ENCODE measurements at regions not wholly inside any gene's neighbourhood (a gene's known extent, or its start where the extent isn't known, plus 50 kb on each side); places are given as distances from the start of the nearest gene placed in this dataset.
"Not testable (repeated sequence)": the region's sequence is repeated elsewhere in the genome, so short reads cannot be mapped to it uniquely, and the experiment has no call there.

DNA sequence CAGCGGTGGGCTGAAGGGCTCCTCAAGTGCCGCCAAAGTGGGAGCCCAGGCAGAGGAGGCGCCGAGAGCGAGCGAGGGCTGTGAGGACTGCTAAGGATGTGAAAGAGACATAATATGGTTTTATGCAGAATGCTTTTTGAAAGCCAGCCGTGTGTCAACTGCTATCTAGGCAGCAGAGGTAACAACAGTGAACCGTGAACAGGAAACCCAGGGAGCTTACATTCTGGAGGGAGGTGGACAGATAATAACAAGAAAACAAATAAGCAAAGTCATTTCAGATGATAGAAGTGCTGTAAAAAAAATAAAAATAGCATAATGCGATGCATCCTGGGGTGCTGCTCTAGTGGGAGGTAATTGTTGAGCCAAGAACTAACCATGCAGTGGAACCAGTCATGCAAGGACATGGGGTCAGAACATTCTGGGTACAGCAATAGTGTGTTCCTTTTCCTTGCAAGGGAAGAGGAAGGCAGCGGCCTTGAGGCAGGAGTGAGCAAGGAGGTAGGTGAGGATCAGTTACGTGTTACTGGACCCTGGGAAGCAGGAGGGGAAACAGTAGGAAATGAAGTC lies 134.4 kb upstream of the TMEM170B start:
- DNase-seq, result no peak

DNA sequence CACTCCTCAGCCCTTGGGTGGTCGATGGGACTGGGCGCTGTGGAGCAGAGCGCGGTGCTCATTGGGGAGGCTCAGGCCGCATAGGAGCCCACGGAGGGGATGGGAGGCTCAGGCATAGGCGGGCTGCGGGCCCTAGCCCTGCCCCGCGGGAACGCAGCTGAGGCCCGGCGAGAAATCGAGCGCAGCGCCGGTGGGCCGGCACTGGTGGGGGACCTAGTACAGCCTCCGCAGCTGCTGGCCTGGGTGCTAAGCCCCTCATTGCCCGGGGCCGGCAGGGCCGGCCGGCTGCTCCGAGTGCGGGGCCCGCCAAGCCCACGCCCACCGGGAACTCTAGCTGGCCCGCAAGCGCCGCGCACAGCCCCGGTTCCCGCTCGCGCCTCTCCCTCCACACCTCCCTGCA lies 135.0 kb upstream of the TMEM170B start:
- DNase-seq, result not testable (repeated sequence)

DNA sequence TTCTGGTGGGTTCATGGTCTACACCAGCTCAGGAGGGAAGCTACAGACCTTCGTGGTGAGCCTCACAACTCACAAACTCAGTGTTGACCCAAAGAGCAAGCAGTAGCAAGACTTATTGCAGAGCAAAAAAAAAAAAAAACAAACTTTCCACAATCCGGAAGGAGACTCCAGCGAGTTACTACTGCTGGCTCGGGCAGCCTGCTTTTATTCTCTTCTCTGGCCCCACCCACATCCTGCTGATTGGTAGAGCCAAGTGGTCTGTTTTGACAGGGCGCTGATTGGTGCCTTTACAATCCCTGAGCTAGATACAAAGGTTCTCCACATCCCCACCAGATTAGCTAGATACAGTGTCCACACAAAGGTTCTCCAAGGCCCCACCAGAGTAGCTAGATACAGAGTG lies 135.6 kb upstream of the TMEM170B start:
- DNase-seq, result not testable (repeated sequence)

DNA sequence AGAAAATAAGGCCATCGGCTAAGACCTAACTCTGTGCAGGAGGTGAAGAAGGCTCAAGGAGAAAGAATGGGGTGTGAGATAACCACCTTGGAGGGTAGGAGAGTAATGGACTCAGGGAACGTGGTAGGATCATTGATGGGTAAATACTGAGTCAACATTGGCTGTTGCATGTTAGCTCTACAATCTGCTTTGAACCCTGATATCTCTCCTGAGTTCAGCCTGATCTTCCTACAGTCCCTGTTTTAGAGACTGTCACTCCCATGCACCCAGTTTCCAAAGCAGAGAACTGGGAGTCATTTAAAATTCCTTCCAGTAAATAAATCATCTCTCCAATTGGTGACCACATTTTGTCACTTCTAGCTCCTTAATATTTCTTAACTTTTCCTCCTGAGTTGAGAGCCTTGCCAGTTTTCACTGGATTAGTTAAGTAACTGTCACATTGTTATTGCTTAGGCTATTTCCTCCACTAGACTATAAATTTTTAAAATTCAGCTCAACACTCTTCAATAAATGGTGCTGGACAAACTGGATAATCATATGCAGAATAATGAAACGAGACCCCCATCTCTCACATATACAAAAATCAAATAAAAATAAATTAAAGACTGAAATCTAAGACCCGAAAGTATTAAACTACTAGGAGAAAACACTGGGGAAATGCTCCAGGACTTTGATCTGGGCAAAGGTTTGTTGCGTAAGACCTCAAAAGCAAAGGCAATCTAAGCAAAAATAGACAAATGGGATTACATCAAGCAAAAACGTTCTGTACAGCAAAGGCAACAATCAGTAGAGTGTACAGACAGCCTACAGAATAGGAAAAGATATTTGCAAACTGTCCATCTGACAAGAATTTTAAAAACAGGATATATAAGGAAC lies 138.9 kb upstream of the TMEM170B start:
- DNase-seq, result no peak

DNA sequence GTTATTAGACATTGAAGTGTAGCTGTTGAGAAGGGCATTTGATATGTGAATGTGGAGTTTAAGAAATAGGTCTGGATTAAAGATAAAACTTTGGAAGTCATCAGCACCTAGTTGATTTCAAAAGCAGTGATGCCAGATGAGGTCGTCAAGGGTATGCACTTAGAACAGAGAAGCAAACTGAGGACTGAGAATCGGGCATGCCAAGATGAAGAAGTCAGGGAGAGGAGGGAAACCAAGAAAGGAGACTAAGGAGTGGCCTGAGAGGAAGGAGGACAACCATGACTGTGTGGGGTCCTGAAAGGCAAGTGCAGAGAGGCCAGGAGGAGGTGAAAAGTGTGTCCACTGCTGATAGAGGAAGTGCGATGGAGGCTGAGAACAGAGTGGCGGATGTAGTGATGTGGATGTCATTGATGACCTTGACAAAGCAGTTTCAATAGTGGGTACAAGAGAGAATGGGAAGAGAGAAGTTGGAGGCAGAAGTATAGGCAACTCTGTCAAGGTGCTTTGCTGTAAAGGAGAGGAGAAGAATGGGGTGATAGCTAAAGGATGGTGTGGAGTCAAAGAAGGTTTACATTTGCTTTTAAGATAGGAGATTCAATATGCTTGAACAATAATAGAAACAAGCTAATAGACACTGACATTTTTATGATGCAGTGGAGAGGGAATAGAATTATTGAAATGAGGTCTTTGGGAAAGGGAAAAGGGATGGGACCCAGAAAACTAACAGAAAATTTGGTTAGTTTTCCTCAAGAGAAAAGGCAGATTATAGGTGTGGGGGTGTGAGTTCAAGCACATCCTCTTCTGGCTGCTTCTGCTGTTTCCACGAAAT lies 139.7 kb upstream of the TMEM170B start:
- no peak for DNase-seq

DNA sequence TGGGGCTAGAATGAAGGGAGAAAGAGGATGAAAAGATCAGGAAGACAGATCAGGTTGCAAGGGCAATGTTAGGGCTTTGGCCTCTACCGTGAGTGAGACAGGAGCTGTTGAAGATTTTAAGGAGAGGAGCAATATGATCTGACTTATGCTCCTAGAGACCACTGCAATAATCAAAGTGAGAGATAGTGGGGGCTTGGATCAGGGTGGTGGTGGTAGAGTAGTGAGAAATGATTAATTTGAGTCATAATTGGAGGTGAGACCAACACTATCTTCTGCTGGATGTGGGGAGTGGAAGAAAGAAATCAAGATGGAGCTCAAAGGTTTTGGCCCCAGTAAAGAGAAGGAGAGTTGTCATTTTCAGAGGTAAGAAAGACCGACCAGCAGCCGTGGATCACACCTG lies 140.7 kb upstream of the TMEM170B start:
- no peak for DNase-seq

DNA sequence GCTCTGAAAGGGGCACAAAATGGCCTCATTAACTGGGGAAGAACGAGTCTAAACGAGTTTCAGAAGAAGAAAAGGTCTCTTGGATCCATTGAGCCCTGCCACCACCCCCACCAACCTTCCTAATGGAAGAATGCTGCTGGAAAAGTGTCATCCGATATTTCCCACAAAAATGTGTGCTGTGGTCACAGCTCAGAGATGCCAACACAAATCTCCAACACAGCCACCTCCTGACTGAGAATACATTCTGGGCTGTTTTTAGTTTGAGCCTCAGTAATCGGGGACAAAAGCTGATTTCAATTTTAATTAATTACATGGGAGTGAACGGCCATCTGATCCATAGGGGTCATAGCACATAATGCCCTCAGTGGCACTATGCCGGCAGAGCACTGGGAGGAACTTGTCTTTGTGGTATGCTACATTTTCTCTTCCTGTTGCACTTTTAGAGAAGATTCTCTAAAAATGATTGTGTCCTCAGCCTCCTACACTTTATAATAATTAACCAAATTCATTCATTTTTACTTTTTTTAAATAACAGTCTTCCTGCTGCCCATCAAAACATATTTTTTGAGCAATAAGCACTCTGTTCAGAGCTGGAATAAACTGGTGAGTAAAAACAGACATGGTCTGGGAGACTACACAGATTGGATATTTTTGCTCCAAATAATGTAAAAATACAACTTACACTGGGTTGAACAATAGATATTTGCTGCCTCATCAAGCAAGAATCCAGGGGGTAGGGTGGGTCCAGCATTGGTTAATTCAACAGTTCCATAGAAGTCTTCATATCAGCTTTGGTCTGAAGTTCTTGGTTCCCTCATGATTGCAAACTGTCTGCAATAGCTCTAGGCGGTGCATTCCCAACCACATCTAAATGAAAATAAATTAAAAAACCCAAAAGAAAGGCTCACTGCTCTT lies 143.6 kb upstream of the TMEM170B start:
- no peak for DNase-seq

DNA sequence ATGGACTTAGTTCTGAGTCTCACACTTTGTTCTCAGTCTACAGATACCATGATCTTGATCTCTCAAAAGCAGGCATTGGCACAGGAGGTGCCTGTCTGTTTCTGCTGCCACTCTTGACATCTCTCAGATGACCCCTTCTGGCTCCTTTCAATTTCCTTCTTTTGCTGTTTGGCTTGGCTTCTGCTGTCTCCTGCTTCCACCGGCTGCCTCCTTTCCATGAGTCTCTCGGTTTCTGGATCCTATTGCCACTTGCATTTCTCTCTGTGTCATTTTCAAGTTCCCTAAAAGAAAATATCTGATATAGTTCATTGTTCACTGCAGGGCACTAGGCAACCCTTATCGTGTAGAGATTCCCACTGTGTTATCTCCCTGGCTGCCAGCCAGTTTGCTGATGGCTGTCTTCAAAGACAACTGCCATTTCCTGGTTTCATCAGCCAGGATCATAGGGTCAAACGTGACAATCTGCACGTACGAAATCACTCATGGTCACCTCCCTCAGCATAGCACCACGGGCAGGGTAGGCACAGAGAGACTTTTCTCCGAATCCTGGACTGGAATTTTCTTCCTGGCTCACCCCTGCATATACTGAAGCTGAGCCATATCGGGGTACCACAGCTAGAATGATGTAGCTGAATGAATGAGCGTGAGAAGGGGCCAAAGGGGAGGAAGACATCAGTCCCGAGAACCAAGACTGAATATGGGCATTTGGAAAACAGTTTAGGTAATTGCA lies 144.6 kb upstream of the TMEM170B start:
- DNase-seq, result peak; percentile 54 to 59

DNA sequence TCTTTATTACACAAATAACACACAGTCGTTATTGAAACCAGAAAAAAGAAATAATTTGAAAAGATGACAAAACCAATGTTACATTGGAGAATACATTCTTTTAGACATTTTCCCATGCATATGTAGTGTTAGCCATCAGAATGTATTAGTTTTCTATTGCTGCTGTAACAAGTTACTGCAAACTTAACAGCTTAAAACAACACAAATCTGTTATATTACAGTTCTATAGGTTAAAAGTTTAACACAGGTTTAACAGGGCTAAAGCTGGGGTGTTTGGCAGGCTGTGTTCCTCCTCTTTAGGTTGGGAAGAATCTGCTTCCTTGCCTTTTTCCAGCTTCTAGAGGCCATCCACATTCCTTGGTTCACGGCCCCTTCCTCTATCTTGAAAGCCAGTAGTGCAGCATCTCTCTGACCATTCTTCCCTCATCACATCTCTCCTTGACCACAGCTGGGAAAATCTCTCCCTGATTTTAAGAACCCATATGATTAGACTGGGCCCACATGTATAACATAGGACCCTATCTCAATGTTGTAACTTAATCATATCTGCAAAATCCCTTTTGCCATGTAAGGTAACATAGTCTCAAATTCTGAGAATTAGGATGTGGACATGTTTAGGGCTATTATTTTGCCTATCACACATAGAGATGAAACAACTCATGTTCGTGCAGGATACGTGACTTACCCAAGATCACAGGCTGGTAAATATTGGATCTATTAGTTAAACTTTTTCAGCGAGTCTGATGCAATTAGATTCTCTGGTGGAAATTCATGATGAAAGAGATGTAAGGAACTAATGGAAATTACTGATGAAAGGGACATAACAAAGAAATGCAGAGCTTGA lies 145.4 kb upstream of the TMEM170B start:
- no peak for DNase-seq

DNA sequence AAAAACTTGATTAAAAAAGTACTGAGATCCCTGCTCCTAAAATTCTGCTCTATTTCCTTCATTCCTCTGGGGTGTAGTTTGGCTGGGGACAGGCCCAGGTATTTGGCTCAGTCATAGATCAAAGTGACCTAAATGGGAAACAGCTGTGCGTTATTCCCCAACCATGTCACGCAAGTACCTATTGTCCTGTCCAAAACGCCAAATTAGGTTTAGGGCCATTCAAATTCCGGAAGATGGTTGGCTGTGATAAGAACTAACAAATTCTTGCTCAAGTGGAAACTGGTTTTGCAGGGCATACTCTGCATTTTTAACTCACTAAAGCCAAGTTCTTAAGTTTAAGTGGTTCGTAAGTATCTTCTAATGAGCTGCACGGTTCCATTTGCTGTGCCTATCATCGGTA lies 147.6 kb upstream of the TMEM170B start:
- no peak for DNase-seq

DNA sequence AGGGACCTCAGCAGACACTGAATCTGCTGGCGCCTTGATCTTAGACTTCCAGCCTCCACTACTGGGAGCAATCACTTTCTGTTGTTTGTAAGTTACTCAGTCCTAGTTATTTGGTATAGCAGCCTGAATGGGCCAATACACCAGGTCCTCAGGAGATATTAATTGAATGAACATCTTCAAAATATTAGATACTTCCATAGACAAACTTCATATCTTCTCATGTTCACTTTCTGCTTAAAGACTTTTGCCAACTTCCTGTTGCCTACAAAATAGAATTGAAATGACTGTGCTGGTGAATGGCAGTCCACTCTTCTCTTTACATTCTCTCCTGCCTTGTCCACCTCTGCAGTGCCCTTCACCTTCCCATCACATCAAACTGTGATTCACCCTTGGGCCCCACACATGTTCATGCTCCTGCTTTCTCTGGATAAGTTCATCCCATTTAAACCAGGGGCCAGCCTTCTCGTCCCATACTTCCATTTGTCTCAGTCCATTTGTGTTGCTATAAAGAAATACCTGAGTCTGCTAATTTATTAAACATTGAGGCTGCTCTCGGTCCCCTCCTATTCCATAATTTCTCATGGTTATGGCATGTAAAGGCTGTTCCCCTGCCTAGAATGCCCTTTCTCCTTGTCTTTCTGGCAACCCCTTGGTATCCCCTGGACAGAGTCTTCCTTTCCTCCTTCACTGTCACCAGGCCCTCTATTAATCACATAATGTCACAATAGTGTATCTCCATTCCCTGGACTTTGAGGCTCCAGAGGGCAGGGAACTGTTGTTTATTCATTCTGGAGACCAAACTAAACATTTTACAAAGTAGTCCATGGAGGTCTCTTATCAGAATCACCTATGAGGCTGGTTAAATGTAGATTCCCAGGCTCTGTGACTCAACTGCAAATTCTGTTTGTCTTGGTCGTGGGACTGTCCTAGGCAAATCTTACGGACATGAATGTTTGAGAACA lies 148.3 kb upstream of the TMEM170B start:
- DNase-seq, result no peak

DNA sequence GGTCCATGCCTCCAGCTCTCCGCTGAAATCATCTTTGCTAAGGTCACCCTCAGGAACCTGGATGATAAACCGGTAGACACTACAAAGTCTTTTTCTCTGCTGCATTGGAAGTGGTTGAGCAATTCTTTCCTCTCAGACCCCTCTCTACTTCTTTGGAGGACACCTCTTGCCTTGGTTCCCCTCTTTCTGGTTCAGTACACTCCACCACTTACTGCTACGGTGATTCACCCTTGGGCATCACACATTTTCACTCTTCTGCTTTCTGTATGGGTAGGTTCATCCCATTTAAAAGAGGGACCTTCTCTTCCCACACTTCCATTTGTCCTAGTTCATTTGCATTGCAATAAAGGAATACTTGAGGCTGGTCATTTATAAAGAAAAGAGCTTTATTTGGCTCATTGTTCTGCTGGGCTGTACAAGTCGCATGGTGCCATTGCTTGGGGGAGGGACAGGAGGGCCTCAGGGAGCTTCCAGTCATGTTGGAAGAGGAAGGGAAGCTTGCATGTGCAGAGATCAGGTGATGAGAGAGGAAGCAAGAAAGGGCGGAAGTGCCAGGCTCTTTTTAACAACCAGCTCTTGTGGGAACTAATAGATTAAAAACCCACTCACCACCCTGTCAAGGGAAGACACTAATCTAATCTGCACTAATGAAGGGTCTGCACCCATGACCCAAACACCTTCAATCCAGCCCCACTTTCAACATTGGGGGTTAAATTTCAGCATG lies 149.7 kb upstream of the TMEM170B start:
- DNase-seq, result no peak

DNA sequence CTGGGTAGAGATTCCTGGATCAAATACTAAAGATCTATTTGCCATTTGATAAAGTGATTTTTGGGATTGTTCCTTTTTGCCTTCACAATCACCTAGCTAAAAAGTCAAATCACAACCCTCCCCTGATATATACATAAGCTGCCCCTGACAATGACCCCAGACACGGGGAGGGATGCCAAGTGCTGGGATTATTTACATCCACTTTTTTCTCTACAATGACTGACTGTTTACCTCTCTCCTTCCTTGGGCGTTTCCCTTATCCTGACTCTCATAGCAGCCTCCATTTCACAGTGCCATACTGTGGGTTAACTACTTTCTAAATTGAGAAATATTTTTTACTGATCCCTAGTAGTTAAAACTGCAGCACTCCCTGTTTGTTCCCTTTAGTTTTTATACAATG lies 150.8 kb upstream of the TMEM170B start:
- DNase-seq, result no peak

DNA sequence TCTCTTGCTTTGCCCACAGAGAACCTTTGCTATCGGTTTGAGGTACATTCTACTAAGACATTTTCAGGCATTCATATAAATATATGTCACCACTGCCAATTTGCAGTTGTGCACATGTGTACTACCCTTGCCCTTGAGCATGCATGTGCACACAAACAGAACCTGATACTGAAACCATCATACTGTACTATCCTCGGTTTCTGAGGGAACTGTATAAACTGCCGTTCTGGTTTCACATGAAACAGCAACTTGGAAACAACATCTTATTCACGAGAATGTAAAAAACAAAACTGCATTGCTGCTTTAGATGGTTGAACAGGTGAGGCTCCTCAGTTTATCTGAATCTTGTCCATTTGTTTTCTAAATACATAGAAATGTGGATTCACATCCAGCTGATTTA lies 151.2 kb upstream of the TMEM170B start:
- no peak for DNase-seq

DNA sequence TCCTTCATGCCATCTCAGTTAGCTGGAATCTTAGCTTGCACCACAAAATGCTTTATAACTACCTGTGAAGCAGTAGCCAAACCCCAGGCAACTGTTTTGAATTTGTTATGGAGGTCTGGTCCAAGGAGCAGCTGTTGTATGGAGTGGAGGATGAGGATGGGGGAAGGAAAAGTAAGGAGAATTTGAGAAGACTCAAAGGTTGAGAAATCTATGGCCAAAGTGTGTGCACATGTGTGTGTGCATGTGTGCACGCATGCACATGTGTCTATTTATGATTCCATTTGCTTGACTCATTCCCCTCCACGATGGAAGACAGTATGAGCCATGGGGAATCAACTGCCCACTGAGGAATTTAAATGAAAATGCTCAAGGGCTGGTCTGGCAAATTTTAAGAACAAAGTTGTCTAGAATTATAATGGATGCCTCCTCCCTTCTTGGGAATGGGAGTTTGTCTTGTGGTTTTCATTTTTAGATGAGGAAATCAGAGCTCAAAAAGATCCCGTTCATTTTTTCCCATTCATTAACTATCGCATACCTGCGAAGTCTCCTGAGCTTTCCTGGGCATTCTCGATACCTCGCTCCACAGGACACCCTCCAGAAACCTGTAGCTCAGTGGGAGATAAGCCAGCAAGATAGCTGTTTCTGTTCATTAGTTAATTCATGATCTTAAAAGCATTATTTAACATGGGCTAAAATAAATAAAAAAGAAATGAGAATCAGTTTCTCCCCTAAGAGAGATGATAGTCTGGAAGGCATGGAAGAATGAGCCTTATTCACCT lies 152.3 kb upstream of the NEDD9 start:
- DNase-seq, result no peak

DNA sequence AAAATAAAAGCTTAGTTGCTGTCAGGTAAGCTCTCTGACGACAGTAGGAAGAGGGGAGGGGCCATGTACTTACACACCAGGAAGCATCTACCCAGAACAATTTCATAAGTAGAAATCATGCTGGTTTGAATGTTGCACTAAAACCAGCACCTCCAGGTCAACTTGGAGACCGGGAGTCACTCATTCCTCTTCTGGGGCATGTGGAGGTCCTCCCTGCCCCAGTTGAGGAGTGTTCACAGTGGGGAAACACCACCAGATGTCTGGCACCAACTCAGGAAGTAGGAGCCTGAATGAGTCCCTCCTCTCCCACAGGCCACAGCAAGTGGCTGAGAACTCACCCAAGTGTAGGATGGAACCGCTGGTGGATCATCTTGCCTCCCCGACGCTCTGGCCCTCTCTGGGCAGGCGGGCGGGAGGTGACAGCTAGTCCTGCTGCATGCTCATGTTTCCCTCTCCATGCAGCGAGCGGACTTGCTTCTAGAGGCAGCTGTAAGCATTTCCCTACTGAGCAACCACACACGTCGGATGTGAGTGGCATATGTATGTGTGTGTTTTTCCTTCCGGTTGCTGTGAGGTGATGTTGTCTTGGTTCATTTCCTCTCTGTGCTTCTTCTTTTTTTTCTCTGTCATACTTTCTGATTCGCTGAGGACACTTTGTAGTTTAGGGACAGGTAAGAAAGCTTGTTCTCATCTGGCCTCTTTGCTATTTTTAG lies 149.5 kb upstream of the NEDD9 start:
- peak; percentile 94 for DNase-seq

DNA sequence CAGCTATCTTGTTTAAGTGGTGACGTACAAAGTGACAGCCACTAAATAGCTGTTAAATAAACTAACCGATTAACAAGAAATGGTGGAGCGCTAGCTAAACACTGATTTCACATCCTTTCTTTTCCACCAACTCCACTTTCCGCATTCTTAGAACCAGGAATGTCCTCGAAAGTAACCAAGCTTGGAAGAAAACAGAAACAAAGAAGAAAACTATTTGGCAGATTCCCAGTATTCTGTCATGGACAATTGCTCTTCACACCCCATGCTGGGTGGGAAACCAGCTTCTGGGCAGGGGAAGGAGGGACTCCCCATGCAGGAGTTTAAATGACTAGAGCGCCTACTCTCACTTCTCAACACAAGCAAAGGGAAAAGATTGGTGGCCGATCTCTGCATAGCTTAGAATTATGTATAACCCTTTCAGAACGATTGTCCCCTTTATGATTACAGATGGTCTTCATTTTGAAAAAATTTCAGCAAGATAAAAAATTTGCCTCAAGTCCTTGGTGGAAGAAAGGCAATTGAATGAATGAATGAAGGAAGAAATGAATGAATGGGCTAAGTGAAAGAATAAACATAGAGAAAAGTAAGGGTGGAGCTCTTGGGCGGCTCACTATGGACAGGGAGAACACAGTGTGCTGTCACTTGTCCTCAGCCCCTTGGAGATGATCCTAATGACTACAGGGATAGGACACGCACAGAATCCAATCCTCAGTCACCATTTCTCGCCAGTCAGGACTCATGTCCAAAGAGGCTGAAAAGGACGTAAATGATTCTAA lies 148.7 kb upstream of the NEDD9 start:
- DNase-seq, result no peak

Measured in Kasumi-1 (cell line).